ENCODE measurements at regions not wholly inside any gene's neighbourhood (a gene's known extent, or its start where the extent isn't known, plus 50 kb on each side); places are given as distances from the start of the nearest gene placed in this dataset.

- 83 to 96% methylated on average over 3 to 4 of the region's 4 CpGs for WGBS, 2 experiments (ENCODE audit: insufficient coverage in 1 of 2, insufficient read length in 1 of 2)
- Histone ChIP-seq H3K36me3 (ENCODE audit: control insufficient read depth, insufficient read depth, low read length) (no peaks in the 10 kb centered on the region), H3K27ac (ENCODE audit: low read depth, low read length) (no peak overlapping the region), H3K9ac (ENCODE audit: extremely low read depth, low read length, poor library complexity, severe bottlenecking) (no peak overlapping the region), H3K9me3 (ENCODE audit: control insufficient read depth, low read length) (no peaks in the 10 kb centered on the region), H3K4me1 (ENCODE audit: control insufficient read depth, insufficient read depth, low read length) (no peaks in the 10 kb centered on the region), H3K27me3 (ENCODE audit: control insufficient read depth, insufficient read depth, low read length, poor library complexity, severe bottlenecking) (no peaks in the 10 kb centered on the region), H3K4me3 (ENCODE audit: low read length) (no peak overlapping the region)
- Mint-ChIP-seq H3K4me3 (no peak overlapping the region), H3K9me3 (no peaks in the 10 kb centered on the region), H3K27ac (no peak overlapping the region), H3K27me3 (ENCODE audit: insufficient read depth) (no peaks in the 10 kb centered on the region), H3K4me1 (peaks cover 4% of the 10 kb centered on the region), H3K36me3 (ENCODE audit: low read depth) (no peaks in the 10 kb centered on the region)
- no peak for DNase-seq
- TF ChIP-seq CTCF (conservative IDR thresholded peaks at IDR 0.05): no peak
Observed at GRCh38 chr6:102895683-102896082, 1502.2 kb downstream of the GRIK2 start.

GRCh38 chr6:102885165-102885564 lies 1491.7 kb downstream of the GRIK2 start:
- Mint-ChIP-seq H3K4me1 (no peaks in the 10 kb centered on the region), H3K36me3 (ENCODE audit: low read depth) (no peaks in the 10 kb centered on the region), H3K27me3 (ENCODE audit: insufficient read depth) (no peaks in the 10 kb centered on the region), H3K9me3 (no peaks in the 10 kb centered on the region), H3K4me3 (no peak overlapping the region), H3K27ac (no peak overlapping the region)
- Histone ChIP-seq H3K36me3 (ENCODE audit: control insufficient read depth, insufficient read depth, low read length) (no peaks in the 10 kb centered on the region), H3K4me3 (ENCODE audit: low read length) (no peak overlapping the region), H3K9me3 (ENCODE audit: control insufficient read depth, low read length) (no peaks in the 10 kb centered on the region), H3K27me3 (ENCODE audit: control insufficient read depth, insufficient read depth, low read length, poor library complexity, severe bottlenecking) (no peaks in the 10 kb centered on the region), H3K9ac (ENCODE audit: extremely low read depth, low read length, poor library complexity, severe bottlenecking) (no peak overlapping the region), H3K4me1 (ENCODE audit: control insufficient read depth, insufficient read depth, low read length) (no peaks in the 10 kb centered on the region), H3K27ac (ENCODE audit: low read depth, low read length) (no peak overlapping the region)
- DNase-seq: no peak
- WGBS, 2 experiments (ENCODE audit: insufficient coverage in 1 of 2, insufficient read length in 1 of 2): 83 to 100% methylated on average over 1 to 2 of the region's 2 CpGs
- TF ChIP-seq CTCF (conservative IDR thresholded peaks at IDR 0.05): no peak

GRCh38 chr6:102853249-102853955 lies 1459.9 kb downstream of the GRIK2 start:
- H3K4me3 Mint-ChIP-seq: no peak overlapping the region
- Histone ChIP-seq H3K27ac (ENCODE audit: low read depth, low read length) (no peak overlapping the region), H3K4me1 (ENCODE audit: control insufficient read depth, insufficient read depth, low read length) (peaks cover 4% of the 10 kb centered on the region), H3K4me3 (ENCODE audit: low read length) (no peak overlapping the region), H3K9ac (ENCODE audit: extremely low read depth, low read length, poor library complexity, severe bottlenecking) (no peak overlapping the region), H3K36me3 (ENCODE audit: control insufficient read depth, insufficient read depth, low read length) (no peaks in the 10 kb centered on the region), H3K27me3 (ENCODE audit: control insufficient read depth, insufficient read depth, low read length, poor library complexity, severe bottlenecking) (no peaks in the 10 kb centered on the region), H3K9me3 (ENCODE audit: control insufficient read depth, low read length) (no peaks in the 10 kb centered on the region)
- no peak for DNase-seq
- peaks cover 13% of the 10 kb centered on the region for H3K4me1 Mint-ChIP-seq
- TF ChIP-seq CTCF (conservative IDR thresholded peaks at IDR 0.05): peak; percentile 40
- 71 to 85% methylated on average over 1 to 2 of the region's 2 CpGs for WGBS, 2 experiments (ENCODE audit: insufficient coverage in 1 of 2, insufficient read length in 1 of 2)
- no peak overlapping the region for H3K27ac Mint-ChIP-seq
- no peaks in the 10 kb centered on the region for H3K27me3 Mint-ChIP-seq (ENCODE audit: insufficient read depth)
- H3K9me3 Mint-ChIP-seq: no peaks in the 10 kb centered on the region
- H3K36me3 Mint-ChIP-seq (ENCODE audit: low read depth): no peaks in the 10 kb centered on the region
